Endothelial cell of umbilical vein (primary cell): ENCODE measurements at regions not wholly inside any gene's neighbourhood (a gene's known extent, or its start where the extent isn't known, plus 50 kb on each side); places are given as distances from the start of the nearest gene placed in this dataset.

Experiments
- POLR2A ChIP-seq: IDR thresholded peaks from 2 replicates; pipeline ENCODE4 v1.6.1; 2012; ENCODE audit warnings: low read depth, mild to moderate bottlenecking, control low read depth, low read length
- TF ChIP-seq, protein P1 (sequence below), 2 donors: IDR thresholded peaks; 1 replicate in 1 of 2; 2 replicates in 1 of 2; pipeline ENCODE4 v1.5.1; 2011; ENCODE audit warnings: low read length in 2 of 2, mild to moderate bottlenecking in 2 of 2, moderate library complexity in 2 of 2, control low read depth in 1 of 2, inconsistent platforms in 1 of 2, low read depth in 1 of 2; ENCODE audit not compliant: insufficient read depth in 1 of 2; ENCODE audit errors: extremely low read depth in 1 of 2

- no peak for TF ChIP-seq POLR2A
- TF ChIP-seq, protein P1, sequence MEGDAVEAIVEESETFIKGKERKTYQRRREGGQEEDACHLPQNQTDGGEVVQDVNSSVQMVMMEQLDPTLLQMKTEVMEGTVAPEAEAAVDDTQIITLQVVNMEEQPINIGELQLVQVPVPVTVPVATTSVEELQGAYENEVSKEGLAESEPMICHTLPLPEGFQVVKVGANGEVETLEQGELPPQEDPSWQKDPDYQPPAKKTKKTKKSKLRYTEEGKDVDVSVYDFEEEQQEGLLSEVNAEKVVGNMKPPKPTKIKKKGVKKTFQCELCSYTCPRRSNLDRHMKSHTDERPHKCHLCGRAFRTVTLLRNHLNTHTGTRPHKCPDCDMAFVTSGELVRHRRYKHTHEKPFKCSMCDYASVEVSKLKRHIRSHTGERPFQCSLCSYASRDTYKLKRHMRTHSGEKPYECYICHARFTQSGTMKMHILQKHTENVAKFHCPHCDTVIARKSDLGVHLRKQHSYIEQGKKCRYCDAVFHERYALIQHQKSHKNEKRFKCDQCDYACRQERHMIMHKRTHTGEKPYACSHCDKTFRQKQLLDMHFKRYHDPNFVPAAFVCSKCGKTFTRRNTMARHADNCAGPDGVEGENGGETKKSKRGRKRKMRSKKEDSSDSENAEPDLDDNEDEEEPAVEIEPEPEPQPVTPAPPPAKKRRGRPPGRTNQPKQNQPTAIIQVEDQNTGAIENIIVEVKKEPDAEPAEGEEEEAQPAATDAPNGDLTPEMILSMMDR (IDR thresholded peaks at IDR 0.05; ENCODE audit: extremely low read depth in 1 of 2, insufficient read depth in 1 of 2, low read depth in 1 of 2, low read length in 2 of 2): no peak
These were observed 1244.2 kb downstream of the DIAPH3 start for GRCh38 chr13:58919551-58919950.
